Embryonic facial prominence (tissue), 1 donor: ENCODE measurements at regions not wholly inside any gene's neighbourhood (a gene's known extent, or its start where the extent isn't known, plus 50 kb on each side); places are given as distances from the start of the nearest gene placed in this dataset.
"Not testable (repeated sequence)": the region's sequence is repeated elsewhere in the genome, so short reads cannot be mapped to it uniquely, and the experiment has no call there.

Experiments
- DNase-seq: peaks from one replicate; pipeline ENCODE4 v3.0.0-alpha.2; 2016; ENCODE audit errors: extremely low spot score

GRCh38 chr11:106277484-106277883 is 200.0 kb downstream of the AASDHPPT start:
- DNase-seq, result no peak

GRCh38 chr11:106278391-106278790 is 200.9 kb downstream of the AASDHPPT start:
- no peak for DNase-seq

GRCh38 chr11:106280036-106280435 is 202.6 kb downstream of the AASDHPPT start:
- no peak for DNase-seq

- no peak for DNase-seq
Observed at GRCh38 chr11:106281455-106282173, 204.2 kb downstream of the AASDHPPT start.

- no peak for DNase-seq
Observed at GRCh38 chr11:106286881-106287504, 209.5 kb downstream of the AASDHPPT start.

GRCh38 chr11:106288057-106288456 is 210.6 kb downstream of the AASDHPPT start:
- no peak for DNase-seq

- DNase-seq, result no peak
Observed at GRCh38 chr11:106288822-106289387, 211.4 kb downstream of the AASDHPPT start.

- DNase-seq, result no peak
Observed at GRCh38 chr11:106292526-106292925, 215.1 kb downstream of the AASDHPPT start.

GRCh38 chr11:106295974-106296373 is 218.5 kb downstream of the AASDHPPT start:
- no peak for DNase-seq

- DNase-seq, result no peak
Observed at GRCh38 chr11:106302416-106302815, 225.0 kb downstream of the AASDHPPT start.

- DNase-seq, result no peak
Observed at GRCh38 chr11:106304274-106304673, 226.8 kb downstream of the AASDHPPT start.

- no peak for DNase-seq
Observed at GRCh38 chr11:106305458-106305857, 228.0 kb downstream of the AASDHPPT start.

- no peak for DNase-seq
Observed at GRCh38 chr11:106306942-106307341, 229.5 kb downstream of the AASDHPPT start.

- no peak for DNase-seq
Observed at GRCh38 chr11:106309070-106309684, 231.7 kb downstream of the AASDHPPT start.

GRCh38 chr11:106311531-106312230 is 234.2 kb downstream of the AASDHPPT start:
- DNase-seq, result peak; percentile 19

- not testable (repeated sequence) for DNase-seq
Observed at GRCh38 chr11:106317208-106317773, 239.8 kb downstream of the AASDHPPT start.

GRCh38 chr11:106321601-106322000 is 244.1 kb downstream of the AASDHPPT start:
- DNase-seq, result no peak

GRCh38 chr11:106322106-106322505 is 244.6 kb downstream of the AASDHPPT start:
- no peak for DNase-seq

GRCh38 chr11:106326087-106326486 is 248.6 kb downstream of the AASDHPPT start:
- no peak for DNase-seq

GRCh38 chr11:106327134-106327533 is 249.7 kb downstream of the AASDHPPT start:
- DNase-seq, result no peak

GRCh38 chr11:106327637-106328036 is 250.2 kb downstream of the AASDHPPT start:
- no peak for DNase-seq
